K562 (cell line): ENCODE measurements at regions not wholly inside any gene's neighbourhood (a gene's known extent, or its start where the extent isn't known, plus 50 kb on each side); places are given as distances from the start of the nearest gene placed in this dataset.

Experiments
- NR3C1 ChIP-seq: sonication (generic); formaldehyde crosslinking; IDR thresholded peaks from 2 replicates; pipeline ENCODE4 v1.8.1; 2022; ENCODE audit warnings: missing genetic modification reagents
- RAD21 ChIP-seq, 2 experiments: fragments of 250-450 bp in 1 of 2; fragments of 450-650 bp in 1 of 2; sonication (Bioruptor Pico) in 1 of 2; formaldehyde crosslinking in 1 of 2; IDR thresholded peaks in 1 of 2; conservative IDR thresholded peaks in 1 of 2; 2 replicates each; pipeline versions ENCODE4 v1.4.0 to v1.8.0; 2020 to 2022; ENCODE audit warnings: mild to moderate bottlenecking in 2 of 2, moderate library complexity in 1 of 2
- ZNF263 ChIP-seq: sonication (generic); formaldehyde crosslinking; IDR thresholded peaks from 2 replicates; pipeline ENCODE4 v1.8.0; 2022; ENCODE audit warnings: mild to moderate bottlenecking, missing genetic modification reagents, borderline replicate concordance
- TF ChIP-seq, protein P1 (sequence below), 3 experiments: IDR thresholded peaks in 2 of 3; conservative IDR thresholded peaks in 1 of 3; 2 replicates each; pipeline ENCODE4 v1.5.1; 2011 to 2012; ENCODE audit warnings: low read length in 3 of 3, mild to moderate bottlenecking in 3 of 3, control low read depth in 2 of 3, improper control_type of control experiment in 1 of 3, inconsistent platforms in 1 of 3, low read depth in 1 of 3, mixed read lengths in 1 of 3, moderate library complexity in 1 of 3; ENCODE audit not compliant: insufficient read depth in 2 of 3

DNA sequence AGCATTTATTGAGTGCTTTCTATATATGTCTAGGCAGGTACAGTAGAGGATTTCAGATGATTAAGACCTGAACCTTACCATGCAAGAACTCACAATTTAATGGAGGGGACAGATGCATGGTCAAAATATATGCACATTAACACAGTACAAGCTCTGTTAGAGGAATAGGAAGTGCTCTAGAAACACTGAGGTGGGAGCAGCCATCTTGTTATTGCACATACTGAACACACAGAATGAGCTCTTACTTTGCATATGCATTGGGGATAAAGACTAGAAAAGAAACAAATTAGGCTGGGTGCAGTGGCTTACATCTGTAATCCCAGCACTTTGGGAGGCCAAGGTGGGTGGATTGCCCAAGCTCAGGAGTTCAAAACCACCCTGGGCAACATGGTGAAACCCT is 438.3 kb downstream of the UTRN start:
- TF ChIP-seq, protein P1, sequence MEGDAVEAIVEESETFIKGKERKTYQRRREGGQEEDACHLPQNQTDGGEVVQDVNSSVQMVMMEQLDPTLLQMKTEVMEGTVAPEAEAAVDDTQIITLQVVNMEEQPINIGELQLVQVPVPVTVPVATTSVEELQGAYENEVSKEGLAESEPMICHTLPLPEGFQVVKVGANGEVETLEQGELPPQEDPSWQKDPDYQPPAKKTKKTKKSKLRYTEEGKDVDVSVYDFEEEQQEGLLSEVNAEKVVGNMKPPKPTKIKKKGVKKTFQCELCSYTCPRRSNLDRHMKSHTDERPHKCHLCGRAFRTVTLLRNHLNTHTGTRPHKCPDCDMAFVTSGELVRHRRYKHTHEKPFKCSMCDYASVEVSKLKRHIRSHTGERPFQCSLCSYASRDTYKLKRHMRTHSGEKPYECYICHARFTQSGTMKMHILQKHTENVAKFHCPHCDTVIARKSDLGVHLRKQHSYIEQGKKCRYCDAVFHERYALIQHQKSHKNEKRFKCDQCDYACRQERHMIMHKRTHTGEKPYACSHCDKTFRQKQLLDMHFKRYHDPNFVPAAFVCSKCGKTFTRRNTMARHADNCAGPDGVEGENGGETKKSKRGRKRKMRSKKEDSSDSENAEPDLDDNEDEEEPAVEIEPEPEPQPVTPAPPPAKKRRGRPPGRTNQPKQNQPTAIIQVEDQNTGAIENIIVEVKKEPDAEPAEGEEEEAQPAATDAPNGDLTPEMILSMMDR (IDR thresholded peaks at IDR 0.05 in 2 of 3, conservative IDR thresholded peaks at IDR 0.05 in 1 of 3; ENCODE audit: insufficient read depth in 2 of 3, low read depth in 1 of 3, low read length in 3 of 3), result no peak
- no peak for TF ChIP-seq NR3C1 (CRISPR knock-in tag)
- no peak for TF ChIP-seq RAD21 (CRISPR knock-in tag; conservative IDR thresholded peaks at IDR 0.05 in 1 of 2, IDR thresholded peaks at IDR 0.05 in 1 of 2)
- no peak for TF ChIP-seq ZNF263
